NT2/D1 (cell line): ENCODE measurements at regions not wholly inside any gene's neighbourhood (a gene's known extent, or its start where the extent isn't known, plus 50 kb on each side); places are given as distances from the start of the nearest gene placed in this dataset.

ENCODE experiments used
- DNase-seq: peaks from one replicate; pipeline ENCODE4 v3.0.0-alpha.2; 2011; ENCODE audit warnings: low read depth, low spot score
- H3K27me3 ChIP-seq: 2 replicates; pipeline ENCODE4 v1.6.0; 2011; ENCODE audit warnings: mild to moderate bottlenecking; ENCODE audit not compliant: insufficient read length, insufficient read depth
- H3K36me3 ChIP-seq: 2 replicates; pipeline ENCODE4 v1.6.1; 2011; ENCODE audit warnings: mild to moderate bottlenecking, low read length, mixed read lengths; ENCODE audit not compliant: insufficient read depth, insufficient read length
- H3K4me1 ChIP-seq: 2 replicates; pipeline ENCODE4 v1.5.1; 2011; ENCODE audit not compliant: insufficient read depth, insufficient read length
- H3K4me3 ChIP-seq: 2 replicates; pipeline ENCODE4 v1.5.1; 2011; ENCODE audit warnings: low read depth; ENCODE audit not compliant: insufficient read length
- H3K9ac ChIP-seq: 2 replicates; pipeline ENCODE4 v1.6.0; 2011; ENCODE audit warnings: low read depth; ENCODE audit not compliant: insufficient read length
- H3K9me3 ChIP-seq: 2 replicates; pipeline ENCODE4 v1.5.1; 2011; ENCODE audit warnings: mild to moderate bottlenecking, low read length; ENCODE audit not compliant: insufficient read depth
- SUZ12 ChIP-seq: IDR thresholded peaks from 2 replicates; pipeline ENCODE4 v1.6.1; 2011; ENCODE audit not compliant: insufficient read length, insufficient read depth; ENCODE audit errors: extremely low read depth
- YY1 ChIP-seq: IDR thresholded peaks from 2 replicates; pipeline ENCODE4 v1.6.1; 2011; ENCODE audit not compliant: insufficient read length, insufficient read depth
- ZNF274 ChIP-seq: IDR thresholded peaks from 2 replicates; pipeline ENCODE4 v1.6.1; 2011; ENCODE audit warnings: mild to moderate bottlenecking, low read depth, low read length

- Histone ChIP-seq H3K27me3 (no peaks in the 10 kb centered on the region), H3K4me3 (no peak overlapping the region), H3K36me3 (no peaks in the 10 kb centered on the region), H3K9me3 (no peaks in the 10 kb centered on the region), H3K9ac (no peak overlapping the region), H3K4me1 (no peaks in the 10 kb centered on the region)
- no peak for DNase-seq
- TF ChIP-seq SUZ12, result no peak
Observed at GRCh38 chr2:217399291-217399690, 539.4 kb upstream of the TNP1 start.

- TF ChIP-seq YY1 (no peak), SUZ12 (no peak), ZNF274 (no peak)
- no peak overlapping the region for H3K4me3 ChIP-seq
Observed at GRCh38 chr2:217398860-217399259, 539.0 kb upstream of the TNP1 start.

GRCh38 chr2:217398101-217398500 lies 538.2 kb upstream of the TNP1 start:
- no peak overlapping the region for H3K9ac ChIP-seq
- H3K4me3 ChIP-seq, result no peak overlapping the region
- no peaks in the 10 kb centered on the region for H3K4me1 ChIP-seq
- no peaks in the 10 kb centered on the region for H3K36me3 ChIP-seq
- H3K9me3 ChIP-seq, result no peaks in the 10 kb centered on the region
- no peaks in the 10 kb centered on the region for H3K27me3 ChIP-seq
- DNase-seq, result no peak
- TF ChIP-seq YY1 (no peak), SUZ12 (no peak), ZNF274 (no peak)

More at GRCh38 chr2:217398860-217399259, 539.0 kb upstream of the TNP1 start:
- no peaks in the 10 kb centered on the region for H3K9me3 ChIP-seq
- H3K4me1 ChIP-seq, result no peaks in the 10 kb centered on the region
- no peak overlapping the region for H3K9ac ChIP-seq
- no peak for DNase-seq
- no peaks in the 10 kb centered on the region for H3K27me3 ChIP-seq
- H3K36me3 ChIP-seq, result no peaks in the 10 kb centered on the region

GRCh38 chr2:217396586-217396985 lies 536.7 kb upstream of the TNP1 start:
- H3K36me3 ChIP-seq, result no peaks in the 10 kb centered on the region
- no peak overlapping the region for H3K9ac ChIP-seq
- H3K4me3 ChIP-seq, result no peak overlapping the region
- H3K9me3 ChIP-seq, result peaks cover 8% of the 10 kb centered on the region; the same call in 1 of the 2 replicates
- DNase-seq, result no peak
- no peaks in the 10 kb centered on the region for H3K4me1 ChIP-seq
- TF ChIP-seq SUZ12 (no peak), ZNF274 (no peak), YY1 (no peak)
- H3K27me3 ChIP-seq, result no peaks in the 10 kb centered on the region

GRCh38 chr2:217396165-217396564 lies 536.3 kb upstream of the TNP1 start:
- no peak for DNase-seq
- Histone ChIP-seq H3K27me3 (no peaks in the 10 kb centered on the region), H3K9ac (no peak overlapping the region), H3K4me1 (no peaks in the 10 kb centered on the region), H3K36me3 (no peaks in the 10 kb centered on the region), H3K9me3 (peaks cover 12% of the 10 kb centered on the region; the same call in 1 of the 2 replicates), H3K4me3 (no peak overlapping the region)
- TF ChIP-seq ZNF274 (no peak), YY1 (no peak), SUZ12 (no peak)

GRCh38 chr2:217394510-217395351 lies 534.9 kb upstream of the TNP1 start:
- H3K36me3 ChIP-seq, result no peaks in the 10 kb centered on the region
- H3K27me3 ChIP-seq, result no peaks in the 10 kb centered on the region
- H3K9me3 ChIP-seq, result peaks cover 26% of the 10 kb centered on the region; the same call in 1 of the 2 replicates
- no peak overlapping the region for H3K9ac ChIP-seq
- no peaks in the 10 kb centered on the region for H3K4me1 ChIP-seq
- H3K4me3 ChIP-seq, result no peak overlapping the region
- no peak for DNase-seq
- no peak for TF ChIP-seq ZNF274
- no peak for TF ChIP-seq SUZ12
- no peak for TF ChIP-seq YY1

GRCh38 chr2:217393585-217394032 lies 533.7 kb upstream of the TNP1 start:
- Histone ChIP-seq H3K4me3 (no peak overlapping the region), H3K36me3 (no peaks in the 10 kb centered on the region), H3K9ac (no peak overlapping the region), H3K27me3 (no peaks in the 10 kb centered on the region), H3K9me3 (peaks cover 28% of the 10 kb centered on the region; the same call in 1 of the 2 replicates), H3K4me1 (no peaks in the 10 kb centered on the region)
- no peak for DNase-seq
- TF ChIP-seq SUZ12 (no peak), YY1 (no peak), ZNF274 (no peak)
